ENCODE measurements at regions not wholly inside any gene's neighbourhood (a gene's known extent, or its start where the extent isn't known, plus 50 kb on each side); places are given as distances from the start of the nearest gene placed in this dataset.

DNA sequence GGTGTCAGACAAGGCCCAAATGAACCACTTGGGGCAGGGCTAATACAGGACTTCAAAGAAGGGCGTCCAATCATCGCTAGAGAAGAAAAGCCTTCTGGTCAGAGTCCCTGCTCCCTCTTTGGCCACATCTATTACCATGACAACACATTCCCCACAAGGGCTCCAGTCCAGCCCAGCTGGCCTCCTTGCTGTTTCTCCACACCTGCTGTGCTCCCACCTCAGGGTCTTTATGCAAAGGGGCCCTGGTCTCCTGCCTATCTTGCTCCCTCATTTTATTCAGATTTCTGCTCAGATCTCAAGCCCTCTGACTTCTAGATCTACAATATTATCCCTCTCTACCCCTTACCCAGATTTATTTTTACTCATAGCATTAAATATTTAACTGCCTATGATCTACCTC lies 58.0 kb upstream of the KIRREL3 start:
- no peak overlapping the region for H3K4me3 Mint-ChIP-seq
- TF ChIP-seq, protein P1, sequence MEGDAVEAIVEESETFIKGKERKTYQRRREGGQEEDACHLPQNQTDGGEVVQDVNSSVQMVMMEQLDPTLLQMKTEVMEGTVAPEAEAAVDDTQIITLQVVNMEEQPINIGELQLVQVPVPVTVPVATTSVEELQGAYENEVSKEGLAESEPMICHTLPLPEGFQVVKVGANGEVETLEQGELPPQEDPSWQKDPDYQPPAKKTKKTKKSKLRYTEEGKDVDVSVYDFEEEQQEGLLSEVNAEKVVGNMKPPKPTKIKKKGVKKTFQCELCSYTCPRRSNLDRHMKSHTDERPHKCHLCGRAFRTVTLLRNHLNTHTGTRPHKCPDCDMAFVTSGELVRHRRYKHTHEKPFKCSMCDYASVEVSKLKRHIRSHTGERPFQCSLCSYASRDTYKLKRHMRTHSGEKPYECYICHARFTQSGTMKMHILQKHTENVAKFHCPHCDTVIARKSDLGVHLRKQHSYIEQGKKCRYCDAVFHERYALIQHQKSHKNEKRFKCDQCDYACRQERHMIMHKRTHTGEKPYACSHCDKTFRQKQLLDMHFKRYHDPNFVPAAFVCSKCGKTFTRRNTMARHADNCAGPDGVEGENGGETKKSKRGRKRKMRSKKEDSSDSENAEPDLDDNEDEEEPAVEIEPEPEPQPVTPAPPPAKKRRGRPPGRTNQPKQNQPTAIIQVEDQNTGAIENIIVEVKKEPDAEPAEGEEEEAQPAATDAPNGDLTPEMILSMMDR (conservative IDR thresholded peaks at IDR 0.05): no peak
- WGBS, 2 experiments (ENCODE audit: insufficient coverage in 1 of 2, insufficient read length in 1 of 2): 80 to 92% methylated on average over 1 to 2 of the region's 2 CpGs

DNA sequence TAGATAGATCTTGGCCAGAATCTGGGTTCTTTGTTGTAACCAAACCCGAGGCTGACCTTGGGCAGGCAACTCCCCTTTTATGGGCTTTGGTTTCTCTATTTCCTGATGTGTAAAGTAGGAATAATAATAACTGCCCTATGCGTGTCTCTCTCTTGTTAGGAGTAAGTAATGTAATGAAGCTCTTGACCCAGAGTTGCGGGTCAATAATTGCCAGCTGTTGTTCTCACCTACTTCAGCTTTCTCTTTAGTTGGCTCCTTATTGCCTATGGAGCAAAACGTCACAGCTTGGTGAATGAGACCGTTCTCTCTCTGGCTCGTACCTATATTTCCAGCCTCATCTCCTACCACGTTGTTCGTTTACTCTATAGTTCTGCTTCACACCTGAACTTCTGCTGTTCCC lies 56.6 kb upstream of the KIRREL3 start:
- Mint-ChIP-seq H3K36me3 (ENCODE audit: low read depth) (no peaks in the 10 kb centered on the region), H3K9me3 (no peaks in the 10 kb centered on the region), H3K27me3 (ENCODE audit: insufficient read depth) (peaks cover 3% of the 10 kb centered on the region), H3K4me3 (no peak overlapping the region), H3K4me1 (peaks cover 8% of the 10 kb centered on the region), H3K27ac (no peak overlapping the region)
- DNase-seq: no peak
- Histone ChIP-seq H3K4me1 (ENCODE audit: control insufficient read depth, insufficient read depth, low read length) (no peaks in the 10 kb centered on the region), H3K9ac (ENCODE audit: extremely low read depth, low read length, poor library complexity, severe bottlenecking) (no peak overlapping the region), H3K9me3 (ENCODE audit: control insufficient read depth, low read length) (no peaks in the 10 kb centered on the region), H3K27me3 (ENCODE audit: control insufficient read depth, insufficient read depth, low read length, poor library complexity, severe bottlenecking) (no peaks in the 10 kb centered on the region), H3K36me3 (ENCODE audit: control insufficient read depth, insufficient read depth, low read length) (no peaks in the 10 kb centered on the region), H3K4me3 (ENCODE audit: low read length) (no peak overlapping the region), H3K27ac (ENCODE audit: low read depth, low read length) (no peak overlapping the region)
- 89 to 90% methylated on average over 7 to 8 of the region's 8 CpGs for WGBS, 2 experiments (ENCODE audit: insufficient coverage in 1 of 2, insufficient read length in 1 of 2)
- TF ChIP-seq, protein P1 (conservative IDR thresholded peaks at IDR 0.05): no peak

More for the DNA sequence above, 58.0 kb upstream of the KIRREL3 start:
- Mint-ChIP-seq H3K9me3 (no peaks in the 10 kb centered on the region), H3K27ac (no peak overlapping the region), H3K36me3 (ENCODE audit: low read depth) (no peaks in the 10 kb centered on the region), H3K4me1 (peaks cover 3% of the 10 kb centered on the region), H3K27me3 (ENCODE audit: insufficient read depth) (peaks cover 3% of the 10 kb centered on the region)
- H3K4me1 ChIP-seq (ENCODE audit: control insufficient read depth, insufficient read depth, low read length): no peaks in the 10 kb centered on the region
- no peaks in the 10 kb centered on the region for H3K27me3 ChIP-seq (ENCODE audit: control insufficient read depth, insufficient read depth, low read length, poor library complexity, severe bottlenecking)
- no peaks in the 10 kb centered on the region for H3K9me3 ChIP-seq (ENCODE audit: control insufficient read depth, low read length)
- H3K27ac ChIP-seq (ENCODE audit: low read depth, low read length): no peak overlapping the region
- no peak overlapping the region for H3K9ac ChIP-seq (ENCODE audit: extremely low read depth, low read length, poor library complexity, severe bottlenecking)
- DNase-seq: no peak
- H3K36me3 ChIP-seq (ENCODE audit: control insufficient read depth, insufficient read depth, low read length): no peaks in the 10 kb centered on the region
- H3K4me3 ChIP-seq (ENCODE audit: low read length): no peak overlapping the region

DNA sequence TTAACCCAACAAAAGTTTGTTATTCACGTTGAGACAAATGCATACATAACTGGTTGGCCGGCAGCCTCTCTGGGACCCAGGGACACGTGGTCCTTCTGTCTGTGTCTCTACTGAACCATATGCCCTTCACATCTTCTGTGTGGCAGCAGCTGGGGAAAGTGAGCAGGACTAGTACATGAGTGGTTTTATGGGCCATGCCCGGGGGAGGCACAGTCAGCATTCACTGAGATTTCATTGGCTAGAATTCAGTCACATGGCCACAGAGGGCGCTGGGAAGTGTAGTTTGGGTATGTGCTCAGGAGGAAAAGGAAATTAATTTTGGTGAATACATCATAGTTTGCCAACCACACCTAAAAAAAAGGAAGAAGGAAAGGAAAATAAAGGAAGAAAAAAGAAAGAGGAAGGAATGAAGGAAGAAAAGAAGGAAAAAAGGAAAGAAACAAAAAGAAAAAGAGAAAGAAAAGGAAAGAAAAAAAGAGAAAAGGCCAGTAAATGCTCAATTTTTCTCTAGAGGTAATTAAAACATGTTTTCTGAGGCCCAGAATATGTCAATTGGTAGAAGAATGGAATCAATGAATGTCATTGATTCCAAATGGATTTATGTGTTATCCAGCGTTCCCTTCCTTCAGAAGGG lies 55.9 kb upstream of the KIRREL3 start:
- WGBS, 2 experiments (ENCODE audit: insufficient coverage in 1 of 2, insufficient read length in 1 of 2): 93 to 94% methylated on average over 5 to 6 of the region's 6 CpGs
- peaks cover 10% of the 10 kb centered on the region for H3K4me1 Mint-ChIP-seq
- Histone ChIP-seq H3K27me3 (ENCODE audit: control insufficient read depth, insufficient read depth, low read length, poor library complexity, severe bottlenecking) (no peaks in the 10 kb centered on the region), H3K9me3 (ENCODE audit: control insufficient read depth, low read length) (no peaks in the 10 kb centered on the region), H3K36me3 (ENCODE audit: control insufficient read depth, insufficient read depth, low read length) (no peaks in the 10 kb centered on the region), H3K27ac (ENCODE audit: low read depth, low read length) (no peak overlapping the region), H3K4me1 (ENCODE audit: control insufficient read depth, insufficient read depth, low read length) (no peaks in the 10 kb centered on the region), H3K9ac (ENCODE audit: extremely low read depth, low read length, poor library complexity, severe bottlenecking) (no peak overlapping the region), H3K4me3 (ENCODE audit: low read length) (no peak overlapping the region)
- no peak overlapping the region for H3K4me3 Mint-ChIP-seq
- TF ChIP-seq, protein P1 (conservative IDR thresholded peaks at IDR 0.05): no peak
- no peak for DNase-seq
- peaks cover 3% of the 10 kb centered on the region for H3K27me3 Mint-ChIP-seq (ENCODE audit: insufficient read depth)
- H3K9me3 Mint-ChIP-seq: no peaks in the 10 kb centered on the region
- no peak overlapping the region for H3K27ac Mint-ChIP-seq
- H3K36me3 Mint-ChIP-seq (ENCODE audit: low read depth): no peaks in the 10 kb centered on the region
